Natural killer cell (primary cell): ENCODE measurements at regions not wholly inside any gene's neighbourhood (a gene's known extent, or its start where the extent isn't known, plus 50 kb on each side); places are given as distances from the start of the nearest gene placed in this dataset.

Experiments used
- ATAC-seq, 3 donors: fragments of 150-1000 bp in 2 of 3; fragments of 200-7000 bp in 1 of 3; cut with Tn5 transposase; 1 replicate in 1 of 3; 2 replicates in 2 of 3; pipeline ENCODE4 v1.10.0; 2021; ENCODE audit warnings: mild to moderate bottlenecking in 2 of 3, moderate library complexity in 2 of 3
- DNase-seq, 2 donors: peaks; one replicate each; pipeline versions ENCODE4 v3.0.0 to v3.0.0-alpha.2; 2013 to 2021; ENCODE audit warnings: mixed read lengths in 1 of 2
- H3K27ac ChIP-seq: one replicate; pipeline ENCODE4 v1.5.1; 2013; ENCODE audit warnings: mild to moderate bottlenecking, low read length
- H3K27me3 ChIP-seq: one replicate; pipeline ENCODE4 v1.6.1; 2013; ENCODE audit warnings: low read length; ENCODE audit not compliant: control insufficient read depth, insufficient read depth
- H3K36me3 ChIP-seq: one replicate; pipeline ENCODE4 v1.6.1; 2013; ENCODE audit warnings: low read length; ENCODE audit not compliant: control insufficient read depth, insufficient read depth
- H3K4me1 ChIP-seq: one replicate; pipeline ENCODE4 v1.6.1; 2013; ENCODE audit warnings: low read length; ENCODE audit not compliant: control insufficient read depth, insufficient read depth
- H3K4me3 ChIP-seq: one replicate; pipeline ENCODE4 v1.5.1; 2013; ENCODE audit warnings: low read length
- H3K9me3 ChIP-seq: one replicate; pipeline ENCODE4 v1.6.1; 2013; ENCODE audit warnings: low read length; ENCODE audit not compliant: control insufficient read depth, insufficient read depth
- H3K27ac Mint-ChIP-seq, 2 donors: one replicate each; pipeline ENCODE4 v1.8.0; 2022; ENCODE audit warnings: mild to moderate bottlenecking in 2 of 2, mixed read lengths in 2 of 2, moderate library complexity in 1 of 2
- H3K27me3 Mint-ChIP-seq, 2 donors: one replicate each; pipeline ENCODE4 v1.8.0; 2022; ENCODE audit warnings: low read depth in 2 of 2, mixed read lengths in 2 of 2
- H3K36me3 Mint-ChIP-seq: one replicate; pipeline ENCODE4 v1.8.0; 2022; ENCODE audit warnings: mixed read lengths
- H3K4me1 Mint-ChIP-seq, 2 donors: one replicate each; pipeline ENCODE4 v1.8.0; 2022; ENCODE audit warnings: mixed read lengths in 2 of 2
- H3K4me3 Mint-ChIP-seq: one replicate; pipeline ENCODE4 v1.8.0; 2022; ENCODE audit warnings: mild to moderate bottlenecking, moderate library complexity, mixed read lengths
- H3K9me3 Mint-ChIP-seq, 2 donors: one replicate each; pipeline ENCODE4 v1.8.0; 2022; ENCODE audit warnings: mixed read lengths in 2 of 2
- WGBS: methylation state at CpG from one replicate; pipeline ENCODE4 v1.1.7; 2013; ENCODE audit warnings: missing lambda C conversion rate; ENCODE audit not compliant: insufficient coverage; 5-methylcytosine and 5-hydroxymethylcytosine counted together
- intact Hi-C: fragments of 100-400 bp; cut with micrococcal nuclease; formaldehyde crosslinking; loops from one replicate; pipeline ENCODE4 v1.14.2; 2022
- TF ChIP-seq, protein P1 (sequence below): fragments of 200-600 bp; IDR thresholded peaks from one replicate; pipeline ENCODE4 v1.8.0; 2022; ENCODE audit warnings: antibody characterized with exemption

DNA sequence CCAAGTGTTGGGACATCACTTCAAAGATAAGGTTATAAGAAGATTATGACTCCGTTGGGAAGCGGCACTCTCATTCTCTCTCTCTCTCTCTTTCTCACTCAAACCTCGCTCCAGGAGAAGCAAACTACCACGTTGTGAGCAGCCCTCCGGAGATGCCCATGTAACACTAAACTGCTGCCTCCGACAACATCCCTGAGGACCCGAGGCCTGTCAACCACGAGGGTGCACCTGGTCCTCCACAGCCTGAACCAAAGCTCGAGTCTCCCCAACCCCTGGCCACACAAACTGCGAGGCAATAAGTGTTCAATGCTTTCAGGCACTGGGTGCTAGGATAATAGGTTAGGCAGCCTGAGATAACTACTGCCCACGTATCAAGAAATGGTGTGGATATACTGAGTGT lies 654.5 kb upstream of the ID2 start:
- H3K36me3 Mint-ChIP-seq: no peaks in the 10 kb centered on the region
- ATAC-seq: no peak
- Histone ChIP-seq H3K4me3 (no peak overlapping the region), H3K27me3 (no peaks in the 10 kb centered on the region), H3K9me3 (no peaks in the 10 kb centered on the region), H3K36me3 (no peaks in the 10 kb centered on the region), H3K27ac (no peak overlapping the region), H3K4me1 (peaks cover 8% of the 10 kb centered on the region)
- H3K27ac Mint-ChIP-seq: no peak overlapping the region
- H3K4me1 Mint-ChIP-seq: peaks cover 24 to 34% of the 10 kb centered on the region in 2 donors
- H3K4me3 Mint-ChIP-seq: no peak overlapping the region
- 86% methylated on average over 11 of the region's 11 CpGs for WGBS
- no peak for DNase-seq
- TF ChIP-seq, protein P1, sequence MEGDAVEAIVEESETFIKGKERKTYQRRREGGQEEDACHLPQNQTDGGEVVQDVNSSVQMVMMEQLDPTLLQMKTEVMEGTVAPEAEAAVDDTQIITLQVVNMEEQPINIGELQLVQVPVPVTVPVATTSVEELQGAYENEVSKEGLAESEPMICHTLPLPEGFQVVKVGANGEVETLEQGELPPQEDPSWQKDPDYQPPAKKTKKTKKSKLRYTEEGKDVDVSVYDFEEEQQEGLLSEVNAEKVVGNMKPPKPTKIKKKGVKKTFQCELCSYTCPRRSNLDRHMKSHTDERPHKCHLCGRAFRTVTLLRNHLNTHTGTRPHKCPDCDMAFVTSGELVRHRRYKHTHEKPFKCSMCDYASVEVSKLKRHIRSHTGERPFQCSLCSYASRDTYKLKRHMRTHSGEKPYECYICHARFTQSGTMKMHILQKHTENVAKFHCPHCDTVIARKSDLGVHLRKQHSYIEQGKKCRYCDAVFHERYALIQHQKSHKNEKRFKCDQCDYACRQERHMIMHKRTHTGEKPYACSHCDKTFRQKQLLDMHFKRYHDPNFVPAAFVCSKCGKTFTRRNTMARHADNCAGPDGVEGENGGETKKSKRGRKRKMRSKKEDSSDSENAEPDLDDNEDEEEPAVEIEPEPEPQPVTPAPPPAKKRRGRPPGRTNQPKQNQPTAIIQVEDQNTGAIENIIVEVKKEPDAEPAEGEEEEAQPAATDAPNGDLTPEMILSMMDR: no peak
- intact Hi-C loops: no loop called here
- no peaks in the 10 kb centered on the region for H3K27me3 Mint-ChIP-seq
- no peaks in the 10 kb centered on the region for H3K9me3 Mint-ChIP-seq

DNA sequence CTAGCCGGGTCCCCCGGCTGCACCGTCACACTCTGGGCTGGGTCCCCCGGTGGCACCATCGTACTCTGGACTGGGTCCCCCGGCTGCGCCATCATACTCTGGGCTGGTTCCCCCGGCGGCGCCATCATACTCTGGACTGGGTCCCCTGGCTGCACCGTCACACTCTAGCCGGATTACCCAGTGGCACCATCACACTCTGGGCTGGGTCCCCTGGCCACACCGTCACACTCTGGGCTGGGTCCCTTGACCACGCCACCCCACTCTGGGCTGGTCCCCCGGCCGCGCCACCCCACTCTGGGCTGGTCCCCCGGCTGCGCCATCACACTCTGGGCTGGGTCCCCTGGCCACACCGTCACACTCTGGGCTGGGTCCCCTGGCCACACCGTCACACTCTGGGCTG lies 653.8 kb upstream of the ID2 start:
- Histone ChIP-seq H3K27me3 (no peaks in the 10 kb centered on the region), H3K4me3 (no peak overlapping the region), H3K27ac (no peak overlapping the region), H3K9me3 (no peaks in the 10 kb centered on the region), H3K4me1 (peaks cover 8% of the 10 kb centered on the region), H3K36me3 (no peaks in the 10 kb centered on the region)
- no peaks in the 10 kb centered on the region for H3K9me3 Mint-ChIP-seq
- no peaks in the 10 kb centered on the region for H3K36me3 Mint-ChIP-seq
- no peak for DNase-seq
- TF ChIP-seq, protein P1: no peak
- H3K27ac Mint-ChIP-seq: no peak overlapping the region
- H3K27me3 Mint-ChIP-seq: no peaks in the 10 kb centered on the region
- 95% methylated on average over 21 of the region's 21 CpGs for WGBS
- H3K4me3 Mint-ChIP-seq: no peak overlapping the region
- peaks cover 20 to 27% of the 10 kb centered on the region in 2 donors for H3K4me1 Mint-ChIP-seq
- ATAC-seq: no peak
- intact Hi-C loops: no loop called here

GRCh38 chr2:8028436-8028835 lies 653.4 kb upstream of the ID2 start:
- peaks cover 16 to 23% of the 10 kb centered on the region in 2 donors for H3K4me1 Mint-ChIP-seq
- TF ChIP-seq, protein P1: no peak
- H3K36me3 ChIP-seq: no peaks in the 10 kb centered on the region

GRCh38 chr2:8028981-8029380 lies 652.9 kb upstream of the ID2 start:
- Histone ChIP-seq H3K36me3 (no peaks in the 10 kb centered on the region), H3K4me1 (peaks cover 5% of the 10 kb centered on the region), H3K9me3 (no peaks in the 10 kb centered on the region), H3K27ac (no peak overlapping the region), H3K27me3 (no peaks in the 10 kb centered on the region), H3K4me3 (no peak overlapping the region)
- intact Hi-C loops: no loop called here
- Mint-ChIP-seq H3K4me1 (peaks cover 15 to 18% of the 10 kb centered on the region in 2 donors), H3K27ac (no peak overlapping the region), H3K9me3 (no peaks in the 10 kb centered on the region), H3K36me3 (no peaks in the 10 kb centered on the region), H3K27me3 (no peaks in the 10 kb centered on the region), H3K4me3 (no peak overlapping the region)
- TF ChIP-seq, protein P1: no peak
- 80% methylated on average over 5 of the region's 5 CpGs for WGBS
- no peak for DNase-seq
- no peak for ATAC-seq

More at GRCh38 chr2:8028436-8028835, 653.4 kb upstream of the ID2 start:
- no peak for ATAC-seq
- no peaks in the 10 kb centered on the region for H3K9me3 Mint-ChIP-seq
- no peaks in the 10 kb centered on the region for H3K9me3 ChIP-seq
- 96% methylated on average over 8 of the region's 8 CpGs for WGBS
- peaks cover 5% of the 10 kb centered on the region for H3K4me1 ChIP-seq
- H3K4me3 Mint-ChIP-seq: no peak overlapping the region
- DNase-seq: no peak
- no peaks in the 10 kb centered on the region for H3K27me3 Mint-ChIP-seq
- H3K27me3 ChIP-seq: no peaks in the 10 kb centered on the region
- no peak overlapping the region for H3K27ac Mint-ChIP-seq
- H3K4me3 ChIP-seq: no peak overlapping the region
- H3K36me3 Mint-ChIP-seq: no peaks in the 10 kb centered on the region
- H3K27ac ChIP-seq: no peak overlapping the region
- intact Hi-C loops: no loop called here
